GM21423 (cell line): ENCODE measurements at regions not wholly inside any gene's neighbourhood (a gene's known extent, or its start where the extent isn't known, plus 50 kb on each side); places are given as distances from the start of the nearest gene placed in this dataset.

Source experiments
- ATAC-seq: cut with Tn5 transposase; IDR thresholded peaks from one replicate; pipeline ENCODE4 v1.9.1; 2021; ENCODE audit warnings: mild to moderate bottlenecking, moderate library complexity; ENCODE audit not compliant: unreplicated experiment

- no peak for ATAC-seq
Measured at GRCh38 chr4:11189756-11190155, 238.9 kb downstream of the HS3ST1 start.

DNA sequence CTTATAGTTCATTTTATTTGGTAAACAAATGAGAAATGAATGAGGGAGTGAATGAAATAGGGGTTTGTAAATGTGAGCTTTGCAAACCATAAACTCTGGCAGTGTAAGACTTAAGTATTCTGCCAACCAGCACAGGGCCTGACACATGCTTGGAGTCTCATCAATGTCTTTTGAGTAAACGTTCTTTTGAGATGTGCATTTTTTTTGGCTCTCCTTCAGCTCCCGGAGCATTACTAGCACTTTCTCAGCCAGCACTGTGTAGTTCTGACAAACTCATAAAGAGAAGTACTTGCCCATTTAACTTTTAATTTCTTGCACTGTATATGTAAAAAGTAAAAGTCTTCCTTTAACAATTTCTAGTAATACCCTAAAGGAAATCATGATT, 245.3 kb downstream of the HS3ST1 start:
- no peak for ATAC-seq

DNA sequence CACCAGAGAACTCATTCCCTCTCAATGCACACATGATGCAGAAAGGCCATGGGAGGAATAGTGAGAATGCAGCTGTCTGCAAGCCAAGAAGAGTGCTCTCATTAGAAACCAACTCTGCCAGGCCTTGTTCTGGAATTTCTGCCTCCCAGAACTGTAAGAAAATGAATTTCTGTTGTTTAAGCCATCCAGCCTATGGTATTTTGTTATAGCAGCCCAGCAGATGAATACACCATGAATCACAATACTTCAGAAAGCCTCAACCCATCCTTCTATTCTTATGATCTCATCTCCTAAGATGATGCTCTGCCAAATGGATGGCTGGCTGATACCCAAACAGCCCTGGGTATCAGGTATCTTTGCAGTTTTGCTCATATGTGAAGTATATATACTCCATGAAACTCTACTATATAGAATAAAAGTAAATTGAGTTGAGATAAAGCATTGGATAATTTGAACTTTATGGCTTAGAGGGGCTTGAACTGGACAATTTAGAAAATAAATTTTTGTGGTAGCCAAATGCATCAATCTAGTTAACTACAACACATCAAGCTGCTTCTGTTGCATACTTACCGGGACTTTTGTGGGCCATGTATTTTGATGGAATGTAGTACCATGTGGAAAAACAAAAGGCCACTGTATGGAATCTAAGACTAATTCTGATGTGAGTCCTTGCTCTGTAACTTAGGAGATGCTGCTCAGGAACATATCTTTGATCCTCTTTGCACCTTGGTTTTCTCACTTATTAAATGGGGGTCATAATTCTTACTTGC, 245.9 kb downstream of the HS3ST1 start:
- no peak for ATAC-seq

DNA sequence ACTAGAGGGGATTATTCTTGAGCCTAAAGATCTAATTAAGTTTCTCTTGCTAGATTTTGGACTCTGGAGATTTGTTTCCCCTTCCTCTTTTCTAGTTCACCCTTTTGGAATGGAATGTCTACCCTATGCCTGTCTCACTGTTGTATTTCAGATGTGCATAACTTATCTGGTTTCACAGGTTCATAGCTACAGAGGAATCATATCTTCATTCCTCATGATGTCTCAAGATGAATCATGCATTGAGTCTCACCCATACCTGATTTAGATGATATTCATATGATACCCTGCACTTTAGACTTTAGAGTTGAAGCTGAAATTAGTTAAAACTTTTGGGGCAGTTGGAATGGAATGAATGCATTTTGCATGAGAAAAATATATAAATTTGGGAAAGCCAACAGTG, 246.7 kb downstream of the HS3ST1 start:
- no peak for ATAC-seq

GRCh38 chr4:11179796-11180195, 248.9 kb downstream of the HS3ST1 start:
- ATAC-seq: no peak

DNA sequence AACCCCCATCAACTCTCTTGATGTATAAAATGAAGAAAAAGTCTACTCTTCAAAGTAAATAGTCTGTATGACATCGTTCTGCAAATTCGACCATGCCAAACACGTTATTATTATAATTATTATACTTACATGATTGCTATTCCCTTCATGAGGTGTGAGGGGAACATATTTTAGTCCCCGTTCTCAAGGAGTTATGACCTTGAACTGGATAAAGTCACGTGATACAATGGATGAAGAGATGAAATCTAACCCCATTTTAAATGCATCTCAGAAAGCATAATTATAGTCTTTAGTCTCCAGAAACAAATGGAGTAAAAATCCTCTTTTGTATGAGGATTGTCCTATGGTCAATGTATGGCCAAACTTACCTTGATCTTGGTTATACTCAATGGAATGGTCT, 250.3 kb downstream of the HS3ST1 start:
- no peak for ATAC-seq

- ATAC-seq: no peak
Measured at GRCh38 chr4:11175374-11175773, 253.3 kb downstream of the HS3ST1 start.

DNA sequence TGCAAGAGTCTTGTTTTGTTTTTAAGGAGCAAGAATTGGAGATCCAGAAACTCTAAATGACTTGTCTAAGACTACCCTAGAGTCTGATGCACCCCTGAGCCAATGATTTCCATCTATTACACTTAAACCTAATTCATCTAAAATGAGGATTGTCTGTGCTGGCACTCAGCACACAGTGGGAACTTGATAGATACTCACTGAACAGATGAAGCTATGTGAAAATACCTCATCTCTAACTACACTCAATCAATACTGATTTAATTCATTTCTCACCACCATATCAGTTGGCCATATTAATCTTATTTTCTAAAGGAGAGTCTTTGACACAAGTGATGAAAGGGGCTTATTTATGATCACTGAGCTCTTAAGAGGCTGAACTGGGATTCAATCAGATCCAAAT, 262.1 kb downstream of the HS3ST1 start:
- ATAC-seq: no peak

GRCh38 chr4:11166034-11166433, 262.7 kb downstream of the HS3ST1 start:
- no peak for ATAC-seq

GRCh38 chr4:11165052-11165451, 263.6 kb downstream of the HS3ST1 start:
- no peak for ATAC-seq

DNA sequence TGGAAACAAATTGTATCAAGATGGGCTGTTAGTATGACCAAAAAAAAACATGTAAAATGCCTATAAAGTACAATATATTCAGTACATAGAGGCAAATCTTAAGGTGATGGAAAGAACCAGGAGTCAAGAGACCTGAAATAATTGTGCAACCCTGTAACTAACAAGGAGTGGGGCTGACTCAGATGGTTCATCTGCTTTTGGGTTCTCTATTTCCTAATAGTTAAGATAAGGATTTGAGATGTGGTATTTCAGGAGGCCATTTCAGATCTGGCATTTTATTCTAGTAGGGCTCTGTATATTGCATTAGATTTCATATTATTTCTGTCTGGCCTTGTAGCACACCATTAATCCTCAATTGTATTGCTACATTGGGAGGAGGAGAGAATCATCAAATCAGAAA, 268.4 kb downstream of the HS3ST1 start:
- ATAC-seq: no peak

GRCh38 chr4:11158971-11159370, 269.7 kb downstream of the HS3ST1 start:
- ATAC-seq: no peak

GRCh38 chr4:11155208-11155867, 273.4 kb downstream of the HS3ST1 start:
- ATAC-seq: no peak

- no peak for ATAC-seq
Measured at GRCh38 chr4:11153171-11153750, 275.4 kb downstream of the HS3ST1 start.

GRCh38 chr4:11152684-11153083, 276.0 kb downstream of the HS3ST1 start:
- no peak for ATAC-seq

DNA sequence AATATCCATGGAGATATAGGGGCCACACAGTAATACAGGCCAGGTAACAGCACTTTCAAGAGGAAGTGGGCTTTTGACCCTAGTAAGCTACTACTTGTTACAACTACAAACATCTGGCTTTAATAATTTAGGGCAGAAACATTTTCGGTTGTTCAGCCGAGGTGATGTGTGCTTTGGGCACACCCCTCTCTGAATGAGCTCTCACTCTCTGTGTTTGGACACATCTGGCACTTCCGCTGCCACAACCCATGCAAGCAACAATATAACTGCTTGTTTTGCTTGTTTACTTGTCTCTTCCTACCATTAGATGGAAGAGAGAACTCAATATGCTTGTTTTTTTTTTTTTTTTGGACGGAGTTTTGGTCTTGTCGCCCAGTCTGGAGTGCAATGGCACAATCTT, 277.2 kb downstream of the HS3ST1 start:
- ATAC-seq: no peak

DNA sequence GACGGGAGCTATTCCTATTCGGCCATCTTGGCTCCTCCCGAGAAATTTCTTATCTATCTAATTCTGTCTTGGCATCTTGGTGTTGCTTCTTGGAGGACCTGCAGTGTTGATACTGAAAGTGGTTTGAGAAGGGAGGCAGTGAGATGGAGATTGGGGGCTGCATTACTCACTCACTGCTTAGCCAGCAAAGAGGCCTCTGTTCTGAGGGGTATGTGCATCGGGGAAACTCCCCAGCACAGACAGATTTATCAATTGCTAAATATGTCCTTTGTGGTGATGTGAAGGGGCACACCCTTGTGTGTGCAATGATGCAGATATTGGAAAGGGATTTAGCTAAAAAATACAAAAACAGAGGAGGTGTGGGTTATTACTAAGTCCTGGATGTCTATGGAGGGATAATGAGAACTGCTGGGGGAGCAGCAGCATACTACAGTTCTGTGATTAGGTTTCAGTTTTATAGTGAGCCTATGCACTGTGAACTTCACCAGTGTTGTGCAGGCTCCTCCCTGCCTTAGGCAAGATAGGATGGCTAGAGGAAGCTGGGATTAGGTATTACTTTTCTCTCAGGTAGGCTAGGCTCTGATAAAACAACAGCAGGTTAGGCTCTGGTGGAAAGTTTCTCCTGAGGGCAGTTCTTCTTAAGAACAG, 279.0 kb downstream of the HS3ST1 start:
- no peak for ATAC-seq

DNA sequence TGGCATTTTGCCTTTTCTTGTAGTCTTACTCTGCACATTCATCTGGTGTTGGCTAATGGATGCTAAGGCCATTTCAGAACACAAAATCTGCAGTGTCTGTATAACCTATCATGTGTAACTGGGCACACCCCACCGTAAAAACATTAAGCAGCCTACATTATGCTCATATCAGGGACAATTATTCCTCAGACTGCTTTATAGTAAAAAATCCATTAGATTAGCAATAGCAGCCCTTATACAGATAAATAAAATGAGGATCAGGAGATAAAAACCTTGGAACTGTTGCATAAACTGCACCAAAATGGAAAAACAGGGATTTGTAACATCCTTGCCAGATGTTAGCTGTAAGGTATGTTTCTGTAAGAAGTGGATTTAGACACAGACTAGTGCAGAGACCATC, 288.8 kb downstream of the HS3ST1 start:
- ATAC-seq: no peak

- ATAC-seq: no peak
Measured at GRCh38 chr4:11138964-11139363, 289.7 kb downstream of the HS3ST1 start.

DNA sequence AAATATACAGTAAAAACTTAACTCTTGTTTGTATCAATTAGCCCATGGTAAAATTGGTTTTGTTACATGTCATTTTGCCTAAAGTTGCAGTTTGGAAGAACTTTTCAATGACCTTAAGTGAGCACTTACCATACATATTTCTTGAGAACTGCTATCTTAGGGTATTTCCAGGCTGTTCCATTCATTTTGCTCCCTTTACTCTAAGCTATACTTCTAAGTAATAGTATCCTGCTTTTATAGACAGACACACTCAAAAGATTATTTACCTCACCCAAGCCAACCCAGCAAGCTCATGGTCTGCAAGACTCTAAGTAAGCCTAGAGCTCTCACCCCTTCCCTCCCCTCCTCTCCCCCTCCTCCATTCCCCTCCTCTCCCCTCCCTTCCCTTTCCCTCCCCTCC, 294.0 kb downstream of the HS3ST1 start:
- no peak for ATAC-seq

- no peak for ATAC-seq
Measured at GRCh38 chr4:11133868-11134267, 294.8 kb downstream of the HS3ST1 start.

GRCh38 chr4:11132478-11132877, 296.2 kb downstream of the HS3ST1 start:
- ATAC-seq: no peak
